ENCODE measurements at regions not wholly inside any gene's neighbourhood (a gene's known extent, or its start where the extent isn't known, plus 50 kb on each side); places are given as distances from the start of the nearest gene placed in this dataset.

DNA sequence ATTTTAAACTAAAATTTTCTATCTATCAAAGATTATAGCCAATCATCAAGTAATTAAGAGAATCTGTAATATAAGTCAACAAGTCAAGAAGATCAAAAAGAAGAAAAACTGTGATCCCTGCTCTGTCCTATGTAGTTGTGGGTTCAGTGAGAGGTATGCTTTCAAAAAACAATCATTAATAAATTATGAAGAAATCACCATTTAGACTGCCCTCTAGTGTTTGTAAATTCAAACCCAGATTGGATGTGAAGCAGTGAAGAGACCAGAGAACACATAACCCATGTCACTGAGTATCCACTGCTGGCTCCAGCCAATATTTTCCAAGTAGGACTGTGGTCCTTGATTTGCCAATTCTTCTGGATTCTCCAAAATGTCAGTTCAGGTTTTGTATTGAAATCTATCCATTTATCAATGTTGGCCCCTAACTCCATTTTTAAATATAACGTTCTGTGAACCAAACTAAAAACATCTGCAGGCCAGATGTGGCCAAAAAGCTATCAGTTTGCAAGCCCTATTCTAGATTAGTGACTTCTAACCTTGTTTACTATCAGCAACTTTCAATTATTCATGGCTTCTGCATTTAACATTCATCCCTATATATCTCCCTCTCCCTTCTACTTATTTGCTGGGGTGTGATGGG lies 467.5 kb upstream of the CXADR start:
- TF ChIP-seq, protein P1, sequence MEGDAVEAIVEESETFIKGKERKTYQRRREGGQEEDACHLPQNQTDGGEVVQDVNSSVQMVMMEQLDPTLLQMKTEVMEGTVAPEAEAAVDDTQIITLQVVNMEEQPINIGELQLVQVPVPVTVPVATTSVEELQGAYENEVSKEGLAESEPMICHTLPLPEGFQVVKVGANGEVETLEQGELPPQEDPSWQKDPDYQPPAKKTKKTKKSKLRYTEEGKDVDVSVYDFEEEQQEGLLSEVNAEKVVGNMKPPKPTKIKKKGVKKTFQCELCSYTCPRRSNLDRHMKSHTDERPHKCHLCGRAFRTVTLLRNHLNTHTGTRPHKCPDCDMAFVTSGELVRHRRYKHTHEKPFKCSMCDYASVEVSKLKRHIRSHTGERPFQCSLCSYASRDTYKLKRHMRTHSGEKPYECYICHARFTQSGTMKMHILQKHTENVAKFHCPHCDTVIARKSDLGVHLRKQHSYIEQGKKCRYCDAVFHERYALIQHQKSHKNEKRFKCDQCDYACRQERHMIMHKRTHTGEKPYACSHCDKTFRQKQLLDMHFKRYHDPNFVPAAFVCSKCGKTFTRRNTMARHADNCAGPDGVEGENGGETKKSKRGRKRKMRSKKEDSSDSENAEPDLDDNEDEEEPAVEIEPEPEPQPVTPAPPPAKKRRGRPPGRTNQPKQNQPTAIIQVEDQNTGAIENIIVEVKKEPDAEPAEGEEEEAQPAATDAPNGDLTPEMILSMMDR (IDR thresholded peaks at IDR 0.05) = peak; percentile 29 to 61 (median 48)
- no peak for TF ChIP-seq POLR2A (IDR thresholded peaks at IDR 0.05)

Data from heart left ventricle (tissue), 13 donors.